Dermis microvascular lymphatic vessel endothelial cell (primary cell): ENCODE measurements at regions not wholly inside any gene's neighbourhood (a gene's known extent, or its start where the extent isn't known, plus 50 kb on each side); places are given as distances from the start of the nearest gene placed in this dataset.
"Not testable (repeated sequence)": the region's sequence is repeated elsewhere in the genome, so short reads cannot be mapped to it uniquely, and the experiment has no call there.

Source experiments
- DNase-seq, 2 donors: peaks; one replicate each; pipeline versions ENCODE4 v3.0.0 to v3.0.0-alpha.2; 2010; ENCODE audit warnings: low read depth in 2 of 2

GRCh38 chr10:85317827-85318226 is 989.4 kb downstream of the CCSER2 start:
- DNase-seq = no peak

DNA sequence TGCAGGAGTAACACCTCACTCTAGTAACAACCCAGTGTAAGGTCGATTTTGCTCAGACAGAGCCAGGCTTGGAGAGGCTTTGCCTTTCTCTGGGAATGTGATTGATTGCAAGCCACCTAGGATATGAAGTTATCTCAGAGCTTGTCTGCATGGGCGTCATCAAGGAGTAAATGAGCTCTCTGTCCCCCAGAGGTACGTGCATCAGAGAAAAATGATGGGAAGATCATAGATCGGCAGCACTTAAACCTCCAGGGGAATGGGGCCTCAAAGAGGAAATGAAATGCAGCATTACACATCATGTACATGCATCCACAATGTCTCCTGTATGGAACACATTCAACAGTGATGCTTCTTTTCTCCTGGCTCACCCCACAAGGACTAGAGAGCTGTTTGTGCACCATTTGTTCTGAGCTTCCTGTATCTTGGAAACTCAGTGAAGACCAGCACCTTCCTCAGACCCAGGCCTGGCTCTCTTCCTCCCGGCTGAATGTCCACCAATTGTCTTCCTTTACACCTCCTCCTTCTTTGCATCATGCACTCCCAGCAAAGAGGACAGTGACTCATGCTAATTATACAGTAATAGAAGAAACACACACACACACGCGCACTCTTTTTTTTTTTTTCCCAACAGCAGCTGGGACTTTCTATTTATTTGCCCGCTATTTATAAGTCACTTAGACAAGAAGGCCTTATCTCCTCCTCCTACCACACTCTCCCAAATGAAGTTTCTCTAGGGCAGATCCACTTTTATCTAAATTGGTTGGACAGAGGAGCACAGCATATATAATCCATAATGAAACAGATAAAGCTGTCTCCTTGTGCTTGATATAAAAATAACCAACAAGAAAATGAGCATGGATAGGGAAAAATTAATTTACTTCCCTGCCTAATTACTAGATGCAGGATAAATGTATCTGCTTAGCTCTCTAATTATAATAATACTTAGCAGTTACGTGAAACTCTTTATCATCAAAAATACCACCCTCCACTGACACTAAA is 990.7 kb downstream of the CCSER2 start:
- DNase-seq = no peak

DNA sequence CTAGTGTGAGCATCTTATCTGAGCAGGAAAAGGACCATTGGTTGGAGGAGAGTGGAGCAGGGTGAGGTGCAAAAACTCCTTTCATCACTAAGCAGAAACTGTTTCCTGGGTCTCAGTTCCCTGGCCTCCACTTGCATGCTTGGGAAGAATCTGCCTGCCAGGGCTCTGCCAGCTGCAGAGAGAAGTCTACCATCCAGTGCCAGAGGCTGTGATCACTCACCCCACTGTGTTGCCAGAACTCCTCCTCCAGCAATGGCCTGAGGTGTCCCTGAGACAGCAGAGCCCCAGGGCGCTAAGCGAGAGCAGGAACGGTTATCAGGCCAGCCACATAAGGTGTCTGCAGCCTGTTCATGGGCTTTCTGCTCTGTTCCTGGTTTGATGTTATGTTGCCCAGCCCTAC is 991.4 kb downstream of the CCSER2 start:
- no peak for DNase-seq

- no peak for DNase-seq
Measured at GRCh38 chr10:85333594-85333993, 1005.2 kb downstream of the CCSER2 start.

DNA sequence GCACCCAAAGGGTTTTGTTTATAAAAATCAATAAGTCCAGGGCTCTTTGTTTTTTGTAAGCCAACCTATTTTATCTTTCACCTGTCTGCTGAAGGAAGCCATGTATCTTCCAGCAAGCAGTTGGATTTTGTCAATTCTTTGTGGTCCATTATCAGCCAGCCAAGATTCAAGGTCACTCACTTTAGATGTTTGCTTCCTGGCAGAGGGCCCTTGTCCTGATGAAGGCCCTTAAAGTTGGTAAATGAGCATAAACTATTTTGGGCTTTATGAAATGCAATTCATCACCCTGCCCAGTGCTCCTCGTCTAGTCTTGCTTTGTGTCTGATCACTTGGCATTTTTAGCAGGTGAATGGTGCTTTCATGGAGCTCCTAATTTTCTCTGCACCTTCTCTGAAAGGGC is 1004.2 kb downstream of the GRID1 start:
- DNase-seq = no peak

DNA sequence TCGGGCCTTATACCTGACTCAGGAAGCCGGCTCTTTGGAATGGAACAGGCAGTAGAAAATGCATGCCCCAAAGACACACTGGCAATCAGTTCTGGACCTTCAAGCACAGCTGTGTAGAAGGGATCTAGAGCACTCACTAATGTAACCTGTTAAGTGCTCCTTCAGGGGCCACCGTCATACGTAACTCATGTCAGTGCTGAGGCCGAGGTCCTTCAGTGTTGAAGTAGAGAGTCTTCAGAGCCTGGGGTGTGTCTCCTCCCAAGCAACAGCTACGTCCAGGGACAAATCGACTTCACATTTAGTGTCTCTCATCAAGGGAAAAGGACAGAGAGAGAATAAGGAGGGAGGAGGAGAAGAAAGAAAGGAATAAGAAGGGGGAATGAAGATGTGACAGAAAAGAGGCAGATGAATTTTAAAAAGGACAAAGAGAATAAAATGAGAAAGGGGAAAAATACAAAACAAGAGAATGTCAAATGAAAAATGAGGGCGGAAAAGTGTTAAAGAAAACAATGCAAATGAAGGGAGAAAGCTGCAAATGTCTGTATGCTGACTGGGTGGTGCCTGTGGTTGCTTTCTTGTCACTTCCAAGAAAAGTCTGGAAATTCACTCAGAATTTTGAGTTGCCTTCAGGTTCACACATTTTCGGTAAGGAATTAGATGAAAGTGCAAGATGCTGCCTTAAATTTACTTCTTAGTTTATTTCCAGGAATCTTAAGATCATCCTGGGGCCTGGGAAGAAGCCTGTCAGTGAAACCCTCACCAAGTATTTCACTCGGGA is 989.4 kb downstream of the GRID1 start:
- no peak for DNase-seq

GRCh38 chr10:85379338-85379737 is 987.3 kb downstream of the GRID1 start:
- no peak for DNase-seq

GRCh38 chr10:85400981-85401695 is 965.5 kb downstream of the GRID1 start:
- no peak for DNase-seq

DNA sequence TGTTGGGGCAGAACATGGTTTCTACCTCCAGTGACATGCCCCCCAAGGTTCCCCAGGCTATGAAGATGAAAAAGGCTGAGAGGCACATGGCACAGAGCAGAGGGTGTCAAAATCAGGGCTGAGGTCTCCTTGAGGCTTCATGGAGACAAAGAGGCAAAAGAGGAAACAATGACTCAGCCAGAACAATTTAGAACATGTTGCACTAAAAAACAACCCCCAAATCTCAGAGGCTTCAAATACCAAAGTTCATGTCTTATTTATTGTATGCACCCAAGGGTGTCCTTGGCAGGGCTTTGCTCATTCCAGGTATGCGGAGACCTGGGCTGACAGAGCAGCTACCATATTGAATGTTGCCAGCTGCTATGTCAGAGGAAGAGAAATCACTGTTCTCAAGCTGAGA is 964.1 kb downstream of the GRID1 start:
- DNase-seq = no peak

DNA sequence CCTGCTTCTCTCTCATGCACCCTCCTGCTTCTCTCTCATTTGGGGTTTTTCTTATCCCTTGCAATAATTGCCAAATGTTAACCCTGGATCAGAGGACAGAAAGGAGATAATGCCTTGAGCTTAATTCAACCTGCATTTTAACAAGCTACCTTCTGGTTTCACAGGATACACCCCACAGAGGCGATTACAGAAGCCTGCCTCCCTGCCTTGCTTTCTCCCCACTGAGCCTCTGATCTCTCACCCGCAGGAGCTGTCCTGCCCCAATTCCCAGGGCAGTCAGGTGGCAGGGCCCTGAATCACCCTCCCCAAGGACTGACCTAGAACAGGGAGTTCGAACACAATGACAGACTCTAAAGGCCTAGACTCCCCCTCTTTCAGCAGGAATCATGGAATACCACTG is 959.5 kb downstream of the GRID1 start:
- no peak for DNase-seq

GRCh38 chr10:85408388-85408787 is 958.2 kb downstream of the GRID1 start:
- DNase-seq = no peak

DNA sequence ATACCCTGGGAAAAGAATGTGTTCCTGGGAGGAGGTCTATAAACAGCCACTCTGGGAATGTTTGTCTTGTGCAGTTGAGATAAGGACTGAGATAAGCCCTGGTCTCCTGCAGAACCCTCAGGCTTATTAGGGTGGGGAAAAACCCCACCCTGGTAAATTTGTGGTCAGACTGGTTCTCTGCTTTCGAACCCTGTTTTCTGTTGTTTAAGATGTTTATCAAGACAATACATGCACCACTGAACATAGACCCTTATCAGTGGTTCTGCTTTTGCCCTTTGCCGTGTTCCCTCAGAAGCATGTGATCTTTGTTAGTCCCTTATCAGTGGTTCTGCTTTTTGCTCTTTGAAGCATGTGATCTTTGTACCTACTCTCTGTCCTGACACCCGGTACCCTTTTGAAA is 956.0 kb downstream of the GRID1 start:
- DNase-seq = not testable (repeated sequence)

- no peak for DNase-seq
Measured at GRCh38 chr10:85413570-85413969, 953.0 kb downstream of the GRID1 start.

GRCh38 chr10:85420501-85421191 is 945.9 kb downstream of the GRID1 start:
- DNase-seq = no peak

GRCh38 chr10:85421421-85421820 is 945.2 kb downstream of the GRID1 start:
- DNase-seq = no peak

- no peak for DNase-seq
Measured at GRCh38 chr10:85429126-85429525, 937.5 kb downstream of the GRID1 start.

DNA sequence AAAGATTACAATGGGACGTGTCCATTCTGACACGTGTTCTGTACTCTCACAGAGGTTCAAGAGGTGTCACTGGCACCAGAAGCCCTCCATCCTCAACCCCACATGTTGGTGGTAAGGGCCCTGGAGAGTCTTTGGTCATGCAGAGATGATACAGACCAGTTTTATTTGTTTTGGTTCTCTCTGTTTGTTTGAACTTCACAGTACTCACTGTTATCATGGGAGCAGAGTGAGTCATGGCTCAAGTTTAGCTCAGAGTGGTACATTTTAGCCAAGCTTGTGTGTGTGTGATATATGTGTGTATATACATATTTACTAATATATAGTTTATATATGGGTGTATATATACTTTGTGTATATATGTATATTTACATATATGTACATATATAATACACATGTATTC is 935.6 kb downstream of the GRID1 start:
- DNase-seq = no peak

DNA sequence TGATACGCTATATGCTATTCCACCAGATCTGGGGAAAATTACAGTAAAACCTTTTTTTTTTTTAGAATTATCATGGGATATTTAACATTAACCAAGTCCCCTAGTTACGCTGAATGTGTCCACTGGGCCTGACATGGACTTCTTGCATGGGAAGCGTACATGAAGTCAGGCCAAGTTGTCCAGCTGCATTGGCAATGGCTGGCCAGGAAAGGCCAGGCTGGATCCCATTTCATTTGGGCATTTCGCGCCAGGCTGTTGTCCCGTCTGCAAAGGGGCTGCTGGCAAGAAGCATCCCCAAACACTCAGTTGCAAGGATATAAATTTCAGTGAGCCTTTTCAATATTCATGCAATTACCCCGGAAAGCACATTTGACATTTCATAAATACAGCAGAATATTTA is 933.3 kb downstream of the GRID1 start:
- DNase-seq = no peak

DNA sequence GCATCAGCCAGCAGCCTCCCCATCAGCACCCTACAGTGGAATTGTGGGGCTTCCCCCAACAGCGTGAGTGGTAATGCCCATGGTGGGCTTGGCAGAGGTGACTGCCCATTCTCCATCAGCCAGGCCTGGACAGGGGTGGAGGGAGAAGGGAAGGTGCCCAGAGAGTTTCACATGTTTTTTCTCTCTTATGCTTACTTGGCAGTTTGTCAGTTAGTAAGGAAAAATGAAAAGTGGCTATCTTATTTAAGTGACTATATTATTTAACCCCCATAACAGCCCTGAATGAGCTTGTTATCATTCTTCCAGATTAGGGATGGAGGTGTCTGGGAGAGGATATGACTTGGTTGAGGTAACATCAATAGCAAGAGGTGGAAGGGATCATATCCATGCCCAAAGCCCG is 921.7 kb downstream of the GRID1 start:
- no peak for DNase-seq

DNA sequence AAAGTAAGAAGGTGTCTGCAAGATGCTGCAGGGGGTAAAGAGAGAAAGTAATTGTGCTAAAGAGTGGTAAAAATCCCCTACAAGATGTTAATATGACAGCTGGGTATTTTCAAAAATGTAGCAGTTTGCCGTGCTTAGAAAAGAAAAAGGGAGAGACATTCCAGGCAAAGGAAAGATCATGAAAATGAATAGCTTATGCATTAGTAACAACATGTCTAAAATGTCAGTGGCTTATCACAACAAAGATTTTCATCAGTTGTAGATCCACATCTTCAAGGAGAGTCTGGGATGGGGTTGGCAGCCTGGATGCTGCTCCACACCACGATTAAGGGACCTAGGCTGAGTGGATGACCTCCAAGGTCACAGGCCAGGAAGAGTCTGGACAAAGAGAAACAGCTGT is 920.9 kb downstream of the GRID1 start:
- DNase-seq = no peak

GRCh38 chr10:85446827-85447226 is 919.8 kb downstream of the GRID1 start:
- no peak for DNase-seq
